ENCODE measurements at regions not wholly inside any gene's neighbourhood (a gene's known extent, or its start where the extent isn't known, plus 50 kb on each side); places are given as distances from the start of the nearest gene placed in this dataset.

DNA sequence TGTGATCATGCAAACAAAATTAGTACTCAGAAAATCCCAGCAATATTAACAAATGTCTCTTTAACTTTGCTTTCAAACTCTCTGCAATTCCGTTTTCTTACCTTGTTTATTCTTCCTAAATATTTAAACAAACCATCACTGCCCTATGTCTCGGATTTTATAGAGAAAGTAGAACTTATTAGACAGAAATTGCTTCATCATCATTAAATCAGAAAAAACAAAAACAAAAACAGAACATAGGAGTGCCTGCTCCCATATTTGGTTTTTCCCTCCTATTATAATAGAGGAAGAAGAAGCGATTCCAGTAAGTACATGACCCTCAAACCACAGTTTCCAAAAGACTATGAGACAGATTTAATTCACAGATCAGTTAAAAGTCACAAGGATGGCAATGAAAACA is 1228.0 kb downstream of the RPA4 start:
- no peak overlapping the region for H3K14ac ChIP-seq (ENCODE audit: insufficient read length)
- no peak overlapping the region for H2BK120ac ChIP-seq (replicated peaks; ENCODE audit: low read depth, low read length)
- 50% methylated on average over 3 of the region's 3 CpGs; no CpG with 5 or more reads in 1 of the 2 experiments for WGBS, 2 experiments (ENCODE audit: extremely low coverage in 1 of 2, insufficient coverage in 1 of 2, insufficient read length in 1 of 2, insufficient replicate concordance in 2 of 2, low coverage in 1 of 2, low lambda C conversion rate in 2 of 2, missing lambda C conversion rate in 1 of 2)
- H3K4me2 ChIP-seq (ENCODE audit: insufficient read depth in 1 of 2, low read depth in 2 of 2, low read length in 2 of 2) = no peak overlapping the region
- H3K18ac ChIP-seq (ENCODE audit: extremely low read depth, low read length) = no peak overlapping the region
- no peak overlapping the region for H2AK5ac ChIP-seq (ENCODE audit: low read depth, low read length)
- ChIA-PET CTCF (ENCODE audit: partially characterized antibody) (no interaction called here), POLR2A (ENCODE audit: partially characterized antibody) (no interaction called here)
- no peaks in the 10 kb centered on the region for H3K79me1 ChIP-seq (ENCODE audit: low read depth, low read length)
- no peak overlapping the region for H2BK15ac ChIP-seq (ENCODE audit: low read length)
- H3K9ac ChIP-seq (replicated peaks in 1 of 4; ENCODE audit: extremely low read depth in 1 of 4, low read depth in 3 of 4, low read length in 3 of 4) = no peak overlapping the region
- H4K8ac ChIP-seq (ENCODE audit: extremely low read depth, insufficient read depth, low read length) = no peak overlapping the region
- no peak overlapping the region for H4K91ac ChIP-seq (replicated peaks; ENCODE audit: insufficient read length, low read length)
- H3K4me3 ChIP-seq (ENCODE audit: extremely low read depth in 1 of 4, insufficient read depth in 2 of 4, low read depth in 3 of 4, low read length in 4 of 4) = no peak overlapping the region
- H3K56ac ChIP-seq (replicated peaks; ENCODE audit: insufficient read length, low read depth, low read length) = no peak overlapping the region
- H3K36me3 ChIP-seq (ENCODE audit: control insufficient read depth in 2 of 4, insufficient read depth in 4 of 4, low read length in 3 of 4) = no peaks in the 10 kb centered on the region
- H2BK20ac ChIP-seq (ENCODE audit: low read length) = no peak overlapping the region
- H3K9me3 ChIP-seq (ENCODE audit: insufficient read depth in 2 of 2, low read depth in 1 of 2, low read length in 1 of 2) = no peaks in the 10 kb centered on the region
- no peak for FAIRE-seq
- H3K79me2 ChIP-seq (ENCODE audit: control insufficient read depth in 1 of 2, insufficient read depth in 2 of 2, low read length in 2 of 2) = no peaks in the 10 kb centered on the region
- no peak overlapping the region for H3K4ac ChIP-seq (replicated peaks; ENCODE audit: insufficient read length, low read depth, low read length)
- H3K27me3 ChIP-seq (replicated peaks in 1 of 4; ENCODE audit: control insufficient read depth in 3 of 4, extremely low read depth in 1 of 4, insufficient read depth in 3 of 4, low read length in 3 of 4) = no peaks in the 10 kb centered on the region
- H3K27ac ChIP-seq (ENCODE audit: low read depth, low read length) = no peak overlapping the region
- H4K20me1 ChIP-seq (replicated peaks in 1 of 2; ENCODE audit: control insufficient read depth in 1 of 2, insufficient read depth in 2 of 2, low read length in 2 of 2) = no peaks in the 10 kb centered on the region
- H2BK5ac ChIP-seq (ENCODE audit: low read depth, low read length) = no peak overlapping the region
- no peak overlapping the region for H3K23ac ChIP-seq (ENCODE audit: insufficient read length)
- H2AFZ ChIP-seq (ENCODE audit: low read length) = no peak overlapping the region
- peaks cover 0 to 7% (median 0%) of the 10 kb centered on the region in 4 experiments; a peak in 1 of 7 replicates for H3K4me1 ChIP-seq (replicated peaks in 1 of 4; ENCODE audit: control insufficient read depth in 3 of 4, insufficient read depth in 4 of 4, low read length in 3 of 4)
- DNase-seq (ENCODE audit: low read depth in 1 of 2, low spot score in 2 of 2) = no peak
- no peak overlapping the region for H4K5ac ChIP-seq (ENCODE audit: insufficient read length, low read depth, low read length)
- H2BK12ac ChIP-seq (ENCODE audit: low read depth, low read length) = no peak overlapping the region
- H3K23me2 ChIP-seq (ENCODE audit: low read depth, low read length) = no peaks in the 10 kb centered on the region
- TF ChIP-seq, protein P1, sequence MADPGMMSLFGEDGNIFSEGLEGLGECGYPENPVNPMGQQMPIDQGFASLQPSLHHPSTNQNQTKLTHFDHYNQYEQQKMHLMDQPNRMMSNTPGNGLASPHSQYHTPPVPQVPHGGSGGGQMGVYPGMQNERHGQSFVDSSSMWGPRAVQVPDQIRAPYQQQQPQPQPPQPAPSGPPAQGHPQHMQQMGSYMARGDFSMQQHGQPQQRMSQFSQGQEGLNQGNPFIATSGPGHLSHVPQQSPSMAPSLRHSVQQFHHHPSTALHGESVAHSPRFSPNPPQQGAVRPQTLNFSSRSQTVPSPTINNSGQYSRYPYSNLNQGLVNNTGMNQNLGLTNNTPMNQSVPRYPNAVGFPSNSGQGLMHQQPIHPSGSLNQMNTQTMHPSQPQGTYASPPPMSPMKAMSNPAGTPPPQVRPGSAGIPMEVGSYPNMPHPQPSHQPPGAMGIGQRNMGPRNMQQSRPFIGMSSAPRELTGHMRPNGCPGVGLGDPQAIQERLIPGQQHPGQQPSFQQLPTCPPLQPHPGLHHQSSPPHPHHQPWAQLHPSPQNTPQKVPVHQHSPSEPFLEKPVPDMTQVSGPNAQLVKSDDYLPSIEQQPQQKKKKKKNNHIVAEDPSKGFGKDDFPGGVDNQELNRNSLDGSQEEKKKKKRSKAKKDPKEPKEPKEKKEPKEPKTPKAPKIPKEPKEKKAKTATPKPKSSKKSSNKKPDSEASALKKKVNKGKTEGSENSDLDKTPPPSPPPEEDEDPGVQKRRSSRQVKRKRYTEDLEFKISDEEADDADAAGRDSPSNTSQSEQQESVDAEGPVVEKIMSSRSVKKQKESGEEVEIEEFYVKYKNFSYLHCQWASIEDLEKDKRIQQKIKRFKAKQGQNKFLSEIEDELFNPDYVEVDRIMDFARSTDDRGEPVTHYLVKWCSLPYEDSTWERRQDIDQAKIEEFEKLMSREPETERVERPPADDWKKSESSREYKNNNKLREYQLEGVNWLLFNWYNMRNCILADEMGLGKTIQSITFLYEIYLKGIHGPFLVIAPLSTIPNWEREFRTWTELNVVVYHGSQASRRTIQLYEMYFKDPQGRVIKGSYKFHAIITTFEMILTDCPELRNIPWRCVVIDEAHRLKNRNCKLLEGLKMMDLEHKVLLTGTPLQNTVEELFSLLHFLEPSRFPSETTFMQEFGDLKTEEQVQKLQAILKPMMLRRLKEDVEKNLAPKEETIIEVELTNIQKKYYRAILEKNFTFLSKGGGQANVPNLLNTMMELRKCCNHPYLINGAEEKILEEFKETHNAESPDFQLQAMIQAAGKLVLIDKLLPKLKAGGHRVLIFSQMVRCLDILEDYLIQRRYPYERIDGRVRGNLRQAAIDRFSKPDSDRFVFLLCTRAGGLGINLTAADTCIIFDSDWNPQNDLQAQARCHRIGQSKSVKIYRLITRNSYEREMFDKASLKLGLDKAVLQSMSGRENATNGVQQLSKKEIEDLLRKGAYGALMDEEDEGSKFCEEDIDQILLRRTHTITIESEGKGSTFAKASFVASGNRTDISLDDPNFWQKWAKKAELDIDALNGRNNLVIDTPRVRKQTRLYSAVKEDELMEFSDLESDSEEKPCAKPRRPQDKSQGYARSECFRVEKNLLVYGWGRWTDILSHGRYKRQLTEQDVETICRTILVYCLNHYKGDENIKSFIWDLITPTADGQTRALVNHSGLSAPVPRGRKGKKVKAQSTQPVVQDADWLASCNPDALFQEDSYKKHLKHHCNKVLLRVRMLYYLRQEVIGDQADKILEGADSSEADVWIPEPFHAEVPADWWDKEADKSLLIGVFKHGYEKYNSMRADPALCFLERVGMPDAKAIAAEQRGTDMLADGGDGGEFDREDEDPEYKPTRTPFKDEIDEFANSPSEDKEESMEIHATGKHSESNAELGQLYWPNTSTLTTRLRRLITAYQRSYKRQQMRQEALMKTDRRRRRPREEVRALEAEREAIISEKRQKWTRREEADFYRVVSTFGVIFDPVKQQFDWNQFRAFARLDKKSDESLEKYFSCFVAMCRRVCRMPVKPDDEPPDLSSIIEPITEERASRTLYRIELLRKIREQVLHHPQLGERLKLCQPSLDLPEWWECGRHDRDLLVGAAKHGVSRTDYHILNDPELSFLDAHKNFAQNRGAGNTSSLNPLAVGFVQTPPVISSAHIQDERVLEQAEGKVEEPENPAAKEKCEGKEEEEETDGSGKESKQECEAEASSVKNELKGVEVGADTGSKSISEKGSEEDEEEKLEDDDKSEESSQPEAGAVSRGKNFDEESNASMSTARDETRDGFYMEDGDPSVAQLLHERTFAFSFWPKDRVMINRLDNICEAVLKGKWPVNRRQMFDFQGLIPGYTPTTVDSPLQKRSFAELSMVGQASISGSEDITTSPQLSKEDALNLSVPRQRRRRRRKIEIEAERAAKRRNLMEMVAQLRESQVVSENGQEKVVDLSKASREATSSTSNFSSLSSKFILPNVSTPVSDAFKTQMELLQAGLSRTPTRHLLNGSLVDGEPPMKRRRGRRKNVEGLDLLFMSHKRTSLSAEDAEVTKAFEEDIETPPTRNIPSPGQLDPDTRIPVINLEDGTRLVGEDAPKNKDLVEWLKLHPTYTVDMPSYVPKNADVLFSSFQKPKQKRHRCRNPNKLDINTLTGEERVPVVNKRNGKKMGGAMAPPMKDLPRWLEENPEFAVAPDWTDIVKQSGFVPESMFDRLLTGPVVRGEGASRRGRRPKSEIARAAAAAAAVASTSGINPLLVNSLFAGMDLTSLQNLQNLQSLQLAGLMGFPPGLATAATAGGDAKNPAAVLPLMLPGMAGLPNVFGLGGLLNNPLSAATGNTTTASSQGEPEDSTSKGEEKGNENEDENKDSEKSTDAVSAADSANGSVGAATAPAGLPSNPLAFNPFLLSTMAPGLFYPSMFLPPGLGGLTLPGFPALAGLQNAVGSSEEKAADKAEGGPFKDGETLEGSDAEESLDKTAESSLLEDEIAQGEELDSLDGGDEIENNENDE (IDR thresholded peaks at IDR 0.05; ENCODE audit: insufficient replicate concordance, low read length) = no peak
